Ectodermal cell (in vitro differentiated cells): ENCODE measurements at regions not wholly inside any gene's neighbourhood (a gene's known extent, or its start where the extent isn't known, plus 50 kb on each side); places are given as distances from the start of the nearest gene placed in this dataset.

Experiments
- H3K27ac ChIP-seq: 2 replicates; pipeline ENCODE4 v1.7.0; 2013; ENCODE audit warnings: mild to moderate bottlenecking, low read depth, low read length; ENCODE audit not compliant: insufficient read depth, poor library complexity, severe bottlenecking
- H3K27me3 ChIP-seq: 2 replicates; pipeline ENCODE4 v1.7.0; 2013; ENCODE audit warnings: mild to moderate bottlenecking, low read length; ENCODE audit not compliant: insufficient read depth, control insufficient read depth, poor library complexity, severe bottlenecking
- H3K36me3 ChIP-seq: one replicate; pipeline ENCODE4 v1.7.0; 2013; ENCODE audit warnings: low read length; ENCODE audit not compliant: control insufficient read depth, insufficient read depth
- H3K4me1 ChIP-seq: one replicate; pipeline ENCODE4 v1.7.0; 2013; ENCODE audit warnings: low read length; ENCODE audit not compliant: control insufficient read depth, insufficient read depth
- H3K4me3 ChIP-seq: 2 replicates; pipeline ENCODE4 v1.7.0; 2013; ENCODE audit warnings: low read depth, low read length, control low read depth; ENCODE audit not compliant: insufficient read depth
- H3K9me3 ChIP-seq: 2 replicates; pipeline ENCODE4 v1.7.0; 2013; ENCODE audit warnings: mild to moderate bottlenecking, low read length, moderate library complexity; ENCODE audit not compliant: control insufficient read depth
- WGBS, 2 experiments: methylation state at CpG; one replicate each; pipeline ENCODE4 v1.1.7; 2013; ENCODE audit warnings: missing lambda C conversion rate in 2 of 2; 5-methylcytosine and 5-hydroxymethylcytosine counted together

GRCh38 chr21:40901691-40902090 is 54.7 kb upstream of the DSCAM start:
- Histone ChIP-seq H3K4me1 (no peaks in the 10 kb centered on the region), H3K4me3 (no peak overlapping the region), H3K27ac (no peak overlapping the region), H3K36me3 (no peaks in the 10 kb centered on the region), H3K27me3 (no peaks in the 10 kb centered on the region), H3K9me3 (no peaks in the 10 kb centered on the region)
- WGBS, 2 experiments, result 91 to 93% methylated on average over 4 of the region's 4 CpGs

DNA sequence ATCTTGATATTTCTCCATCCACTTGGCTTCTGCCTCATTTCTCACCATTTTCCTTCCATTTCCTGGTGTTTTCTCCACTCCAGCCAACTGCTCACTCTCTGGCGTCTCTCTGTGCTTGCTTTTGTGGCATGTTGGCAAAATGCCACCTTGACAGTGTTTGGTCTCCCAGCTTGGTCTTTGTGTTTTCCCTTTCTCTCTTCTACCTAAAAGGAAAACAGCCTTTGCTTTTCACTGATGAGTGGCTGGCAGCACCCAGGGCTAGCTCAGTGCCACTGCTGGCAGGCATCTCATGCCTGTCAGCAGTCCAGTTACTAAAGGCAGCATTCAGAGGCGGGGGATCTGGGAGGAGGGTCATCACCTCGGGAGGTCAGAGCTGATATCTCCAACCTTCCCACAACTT is 55.3 kb upstream of the DSCAM start:
- no peaks in the 10 kb centered on the region for H3K27me3 ChIP-seq
- H3K4me1 ChIP-seq, result no peaks in the 10 kb centered on the region
- H3K36me3 ChIP-seq, result no peaks in the 10 kb centered on the region
- no peak overlapping the region for H3K4me3 ChIP-seq
- 80 to 88% methylated on average over 3 of the region's 3 CpGs for WGBS, 2 experiments
- H3K9me3 ChIP-seq, result no peaks in the 10 kb centered on the region
- H3K27ac ChIP-seq, result no peak overlapping the region

DNA sequence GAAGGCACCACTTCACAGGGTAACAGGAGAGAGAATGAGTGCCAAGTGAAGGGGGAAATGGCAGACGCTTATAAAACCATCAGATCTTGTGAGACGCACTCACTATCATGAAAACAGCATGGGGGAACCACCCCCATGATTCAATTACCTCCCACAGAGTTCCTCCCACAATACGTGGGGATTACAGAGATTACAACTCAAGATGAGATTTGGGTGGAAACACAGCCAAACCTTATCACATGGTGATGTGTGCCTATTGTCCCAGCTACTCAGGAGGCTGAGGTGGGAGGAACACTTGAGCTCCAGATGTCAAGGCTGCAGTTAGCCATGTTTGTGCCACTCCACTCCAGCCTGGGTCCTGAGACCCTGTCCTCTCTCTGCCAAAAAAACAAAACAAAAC is 56.0 kb upstream of the DSCAM start:
- Histone ChIP-seq H3K27me3 (no peaks in the 10 kb centered on the region), H3K27ac (no peak overlapping the region), H3K36me3 (no peaks in the 10 kb centered on the region), H3K4me1 (no peaks in the 10 kb centered on the region), H3K4me3 (no peak overlapping the region), H3K9me3 (no peaks in the 10 kb centered on the region)
- WGBS, 2 experiments, result 73 to 76% methylated on average over 3 of the region's 3 CpGs

DNA sequence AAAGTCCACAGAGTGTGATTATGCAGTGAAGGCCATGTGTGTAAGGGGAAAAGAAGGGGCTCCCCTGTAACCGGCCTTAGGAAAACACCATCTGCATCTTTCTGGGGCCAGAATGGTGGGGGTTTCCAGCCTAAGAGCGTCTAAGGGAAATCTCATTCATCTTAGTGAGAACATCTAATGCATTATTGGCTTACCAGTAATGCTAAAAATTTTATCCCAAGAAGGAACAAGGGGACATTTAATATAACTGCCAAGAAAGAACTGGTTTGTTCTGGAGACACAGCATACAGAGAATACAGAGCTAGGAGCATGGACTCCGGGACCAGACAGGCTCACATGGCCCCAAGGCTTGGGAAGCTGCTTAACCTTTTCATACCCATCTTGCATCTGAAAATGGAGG is 58.3 kb upstream of the DSCAM start:
- WGBS, 2 experiments, result 89 to 92% methylated on average over 3 of the region's 3 CpGs
- no peaks in the 10 kb centered on the region for H3K27me3 ChIP-seq
- no peaks in the 10 kb centered on the region for H3K9me3 ChIP-seq
- H3K4me1 ChIP-seq, result no peaks in the 10 kb centered on the region
- H3K27ac ChIP-seq, result no peak overlapping the region
- H3K36me3 ChIP-seq, result no peaks in the 10 kb centered on the region
- no peak overlapping the region for H3K4me3 ChIP-seq

GRCh38 chr21:40912375-40912774 is 65.4 kb upstream of the DSCAM start:
- no peaks in the 10 kb centered on the region for H3K9me3 ChIP-seq

DNA sequence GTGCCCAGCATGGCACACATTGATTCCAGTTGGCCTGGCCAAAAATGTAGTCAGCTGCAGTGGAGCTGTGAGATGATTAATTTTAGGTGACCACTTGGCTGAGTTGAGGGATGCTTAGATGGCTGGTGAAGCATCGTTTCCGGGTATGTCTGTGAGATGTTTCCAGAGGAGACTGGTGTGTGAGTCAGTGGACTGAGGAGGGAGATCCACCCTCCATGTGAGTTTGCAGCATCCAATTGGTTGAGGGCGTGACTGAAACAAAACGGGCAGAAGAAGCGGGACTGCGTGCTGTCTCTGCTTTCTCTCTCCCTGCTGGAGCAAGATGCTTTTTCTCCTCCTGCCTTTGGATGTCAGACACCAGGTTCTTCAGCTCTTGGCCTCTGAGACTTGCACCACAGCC is 68.2 kb upstream of the DSCAM start:
- Histone ChIP-seq H3K4me1 (no peaks in the 10 kb centered on the region), H3K36me3 (no peaks in the 10 kb centered on the region), H3K27ac (no peak overlapping the region), H3K27me3 (no peaks in the 10 kb centered on the region), H3K9me3 (no peaks in the 10 kb centered on the region), H3K4me3 (no peak overlapping the region)
- WGBS, 2 experiments, result 91 to 94% methylated on average over 6 of the region's 6 CpGs

More at GRCh38 chr21:40912375-40912774, 65.4 kb upstream of the DSCAM start:
- H3K27me3 ChIP-seq, result no peaks in the 10 kb centered on the region
- no peaks in the 10 kb centered on the region for H3K36me3 ChIP-seq
- H3K4me1 ChIP-seq, result no peaks in the 10 kb centered on the region
- no peak overlapping the region for H3K27ac ChIP-seq
- no peak overlapping the region for H3K4me3 ChIP-seq
- 93 to 95% methylated on average over 5 of the region's 5 CpGs for WGBS, 2 experiments

- H3K27ac ChIP-seq, result no peak overlapping the region
- H3K36me3 ChIP-seq, result no peaks in the 10 kb centered on the region
- H3K4me3 ChIP-seq, result no peak overlapping the region
- H3K27me3 ChIP-seq, result no peaks in the 10 kb centered on the region
- H3K4me1 ChIP-seq, result no peaks in the 10 kb centered on the region
- WGBS, 2 experiments, result 93 to 98% methylated on average over 8 of the region's 8 CpGs
- H3K9me3 ChIP-seq, result no peaks in the 10 kb centered on the region
These were observed 76.4 kb upstream of the DSCAM start for GRCh38 chr21:40923407-40923806.

GRCh38 chr21:40923901-40924300 is 76.9 kb upstream of the DSCAM start:
- H3K27ac ChIP-seq, result no peak overlapping the region
- H3K36me3 ChIP-seq, result no peaks in the 10 kb centered on the region
- H3K9me3 ChIP-seq, result no peaks in the 10 kb centered on the region
- H3K4me1 ChIP-seq, result no peaks in the 10 kb centered on the region
- no peaks in the 10 kb centered on the region for H3K27me3 ChIP-seq
- no peak overlapping the region for H3K4me3 ChIP-seq
- WGBS, 2 experiments, result 89 to 90% methylated on average over 7 of the region's 7 CpGs

DNA sequence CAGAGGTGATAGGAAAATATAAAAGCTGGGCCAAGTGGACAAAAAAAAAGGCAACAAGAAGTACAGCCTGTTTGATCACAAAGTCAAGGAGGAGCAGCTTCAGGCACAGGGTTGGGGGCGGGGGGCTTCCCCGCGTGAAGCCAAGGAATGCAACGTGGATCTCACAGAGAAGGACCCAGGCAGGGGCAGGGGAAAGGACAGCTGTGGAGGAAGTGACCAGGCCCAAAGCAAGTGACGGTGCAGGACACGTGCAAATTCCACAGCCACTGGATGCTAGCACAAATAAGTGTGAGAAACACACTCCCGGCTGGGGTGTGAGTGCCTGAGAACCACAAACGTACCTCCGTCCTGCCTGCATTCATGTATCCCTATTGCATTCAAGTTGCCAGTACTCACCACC is 77.7 kb upstream of the DSCAM start:
- Histone ChIP-seq H3K4me1 (no peaks in the 10 kb centered on the region), H3K36me3 (no peaks in the 10 kb centered on the region), H3K4me3 (no peak overlapping the region), H3K27ac (no peak overlapping the region), H3K27me3 (no peaks in the 10 kb centered on the region), H3K9me3 (no peaks in the 10 kb centered on the region)
- 75 to 78% methylated on average over 9 of the region's 9 CpGs for WGBS, 2 experiments

DNA sequence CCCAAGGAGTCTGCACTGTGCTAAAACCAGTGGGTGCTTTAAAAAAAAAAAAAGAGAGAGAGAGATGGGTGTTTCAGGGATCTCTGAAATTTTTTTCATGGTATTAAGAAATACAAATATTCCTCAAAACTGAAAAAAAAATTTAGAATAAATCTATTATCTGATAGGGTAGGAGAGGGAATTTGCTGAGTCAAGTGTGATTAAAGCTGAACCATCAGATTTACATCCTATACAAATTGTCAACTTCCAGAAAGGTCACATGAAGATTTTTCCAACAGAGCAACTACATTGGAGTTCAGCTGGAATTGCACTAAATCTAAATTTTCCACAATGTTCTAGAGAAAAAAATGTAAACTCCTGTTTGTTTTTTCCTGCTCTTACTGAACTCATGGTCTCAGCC is 79.3 kb upstream of the DSCAM start:
- H3K4me1 ChIP-seq, result no peaks in the 10 kb centered on the region
- H3K4me3 ChIP-seq, result no peak overlapping the region
- no peaks in the 10 kb centered on the region for H3K27me3 ChIP-seq
- H3K36me3 ChIP-seq, result no peaks in the 10 kb centered on the region
- H3K9me3 ChIP-seq, result no peaks in the 10 kb centered on the region
- no peak overlapping the region for H3K27ac ChIP-seq

DNA sequence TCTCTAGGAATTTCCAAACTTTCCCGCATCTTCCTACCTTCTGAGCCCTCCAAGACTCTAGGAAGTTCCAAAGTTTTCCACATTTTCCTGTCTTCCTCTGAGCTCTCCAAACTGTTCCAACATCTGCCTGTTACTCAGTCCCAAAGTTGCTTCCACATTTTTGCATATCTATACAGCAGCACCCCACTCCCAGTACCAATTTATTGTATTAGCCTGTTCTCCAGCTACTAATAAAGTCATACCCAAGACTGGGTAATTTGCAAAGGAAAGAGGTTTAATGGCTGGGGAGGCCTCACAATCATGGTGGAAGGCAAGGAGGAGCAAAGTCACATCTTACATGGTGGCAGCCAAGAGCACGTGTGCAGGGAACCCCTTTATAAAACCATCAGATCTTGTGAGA is 82.9 kb upstream of the DSCAM start:
- WGBS, 2 experiments, result 93 to 97% methylated on average over 2 of the region's 2 CpGs
- Histone ChIP-seq H3K27me3 (no peaks in the 10 kb centered on the region), H3K27ac (no peak overlapping the region), H3K9me3 (no peaks in the 10 kb centered on the region), H3K4me3 (no peak overlapping the region), H3K36me3 (no peaks in the 10 kb centered on the region), H3K4me1 (no peaks in the 10 kb centered on the region)
